Kidney (tissue), 13 donors: ENCODE measurements at regions not wholly inside any gene's neighbourhood (a gene's known extent, or its start where the extent isn't known, plus 50 kb on each side); places are given as distances from the start of the nearest gene placed in this dataset.
"Not testable (repeated sequence)": the region's sequence is repeated elsewhere in the genome, so short reads cannot be mapped to it uniquely, and the experiment has no call there.

ENCODE experiments used
- DNase-seq, 5 donors: peaks; one replicate each; pipeline ENCODE4 v3.0.0-alpha.2; 2013 to 2020
- FAIRE-seq: peaks from 2 replicates; lab custom pipeline; 2012; peaks lifted over from hg19 to GRCh38; lab: Jason Lieb, UNC
- H3K27ac ChIP-seq, 2 donors: one replicate each; pipeline ENCODE4 v1.7.0; 2013; ENCODE audit warnings: low read depth in 2 of 2, low read length in 2 of 2, inconsistent platforms in 1 of 2
- H3K27me3 ChIP-seq: one replicate; pipeline ENCODE4 v1.7.1; 2013; ENCODE audit warnings: low read length, inconsistent platforms; ENCODE audit not compliant: control insufficient read depth, insufficient read depth
- H3K36me3 ChIP-seq, 3 donors: one replicate each; pipeline versions ENCODE4 v1.7.0 to v1.7.1; 2013; ENCODE audit warnings: low read length in 3 of 3, control low read depth in 1 of 3, inconsistent platforms in 1 of 3; ENCODE audit not compliant: insufficient read depth in 3 of 3, control insufficient read depth in 2 of 3
- H3K4me1 ChIP-seq, 3 donors: one replicate each; pipeline versions ENCODE4 v1.7.0 to v1.7.1; 2013; ENCODE audit warnings: low read length in 3 of 3, inconsistent platforms in 1 of 3, low read depth in 1 of 3; ENCODE audit not compliant: control insufficient read depth in 2 of 3, insufficient read depth in 2 of 3
- H3K4me3 ChIP-seq, 3 donors: one replicate each; pipeline versions ENCODE4 v1.7.0 to v1.8.1; 2013; ENCODE audit warnings: low read length in 3 of 3, control low read depth in 1 of 3, inconsistent platforms in 1 of 3
- H3K9ac ChIP-seq, 3 donors: one replicate each; pipeline versions ENCODE4 v1.7.0 to v1.7.1; 2013; ENCODE audit warnings: low read length in 3 of 3, control low read depth in 1 of 3, inconsistent platforms in 1 of 3
- H3K9me3 ChIP-seq, 3 donors: one replicate each; pipeline versions ENCODE4 v1.7.0 to v1.7.1; 2013; ENCODE audit warnings: low read length in 3 of 3, control low read depth in 1 of 3, inconsistent platforms in 1 of 3; ENCODE audit not compliant: control insufficient read depth in 2 of 3, insufficient read depth in 1 of 3
- intact Hi-C: fragments of 100-400 bp; cut with DNase I; formaldehyde crosslinking; loops from one replicate; pipeline ENCODE4 v1.11.1; 2022
- TF ChIP-seq, protein P1 (sequence below): IDR thresholded peaks from 3 replicates; pipeline ENCODE4 v1.5.1; 2012; ENCODE audit warnings: mild to moderate bottlenecking, moderate library complexity, borderline replicate concordance; ENCODE audit not compliant: insufficient read depth; ENCODE audit errors: extremely low read depth
- donor health status: control.
- donor health status: control.
- donor health status: control.
- donor health status: control.
- donor health status: control.
- donor health status: DM: yes; HTN: yes; CAD: no.
- donor health status: Normal renal cell carcinoma (clear cell type).

DNA sequence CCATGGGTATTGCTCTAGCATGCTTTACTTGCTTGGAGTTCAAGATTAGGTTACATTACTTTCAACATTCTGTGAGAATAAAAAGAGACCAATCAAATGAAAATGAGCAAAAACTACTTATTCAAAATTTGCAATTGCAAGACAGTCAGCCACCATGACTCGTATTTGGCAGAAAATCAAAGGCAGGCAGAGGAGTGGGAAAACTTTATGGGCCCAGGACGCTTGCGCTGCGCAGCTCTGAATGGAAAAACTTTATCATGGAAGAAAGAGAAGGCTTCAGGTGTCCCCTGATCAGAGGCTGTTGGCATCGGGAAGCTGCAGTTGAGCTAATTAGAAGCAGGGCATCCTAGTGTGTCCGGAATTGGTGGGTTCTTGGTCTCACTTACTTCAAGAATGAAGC, 250.6 kb downstream of the USP46 start:
- Histone ChIP-seq H3K27me3 (no peaks in the 10 kb centered on the region), H3K9me3 (no peaks in the 10 kb centered on the region), H3K4me1 (no peaks in the 10 kb centered on the region), H3K9ac (no peak overlapping the region), H3K27ac (no peak overlapping the region), H3K36me3 (no peaks in the 10 kb centered on the region), H3K4me3 (no peak overlapping the region)
- DNase-seq (no peak), FAIRE-seq (no peak)
- intact Hi-C loops: no loop called here
- TF ChIP-seq, protein P1, sequence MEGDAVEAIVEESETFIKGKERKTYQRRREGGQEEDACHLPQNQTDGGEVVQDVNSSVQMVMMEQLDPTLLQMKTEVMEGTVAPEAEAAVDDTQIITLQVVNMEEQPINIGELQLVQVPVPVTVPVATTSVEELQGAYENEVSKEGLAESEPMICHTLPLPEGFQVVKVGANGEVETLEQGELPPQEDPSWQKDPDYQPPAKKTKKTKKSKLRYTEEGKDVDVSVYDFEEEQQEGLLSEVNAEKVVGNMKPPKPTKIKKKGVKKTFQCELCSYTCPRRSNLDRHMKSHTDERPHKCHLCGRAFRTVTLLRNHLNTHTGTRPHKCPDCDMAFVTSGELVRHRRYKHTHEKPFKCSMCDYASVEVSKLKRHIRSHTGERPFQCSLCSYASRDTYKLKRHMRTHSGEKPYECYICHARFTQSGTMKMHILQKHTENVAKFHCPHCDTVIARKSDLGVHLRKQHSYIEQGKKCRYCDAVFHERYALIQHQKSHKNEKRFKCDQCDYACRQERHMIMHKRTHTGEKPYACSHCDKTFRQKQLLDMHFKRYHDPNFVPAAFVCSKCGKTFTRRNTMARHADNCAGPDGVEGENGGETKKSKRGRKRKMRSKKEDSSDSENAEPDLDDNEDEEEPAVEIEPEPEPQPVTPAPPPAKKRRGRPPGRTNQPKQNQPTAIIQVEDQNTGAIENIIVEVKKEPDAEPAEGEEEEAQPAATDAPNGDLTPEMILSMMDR: no peak

DNA sequence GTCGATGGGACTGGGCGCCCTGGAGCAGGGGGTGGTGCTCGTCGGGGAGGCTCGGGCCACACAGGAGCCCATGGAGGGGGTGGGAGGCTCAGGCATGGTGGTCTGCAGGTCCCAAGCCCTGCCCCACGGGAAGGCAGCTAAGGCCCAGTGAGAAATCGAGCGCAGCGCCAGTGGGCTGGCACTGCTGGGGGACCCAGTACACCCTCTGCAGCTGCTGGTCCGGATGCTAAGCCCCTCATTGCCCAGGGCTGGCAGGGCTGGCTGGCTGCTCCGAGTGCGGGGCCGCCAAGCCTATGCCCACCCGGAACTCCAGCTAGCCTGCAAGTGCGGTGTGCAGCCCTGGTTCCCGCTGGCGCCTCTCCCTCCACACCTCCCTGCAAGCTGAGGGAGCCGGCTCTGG, 249.3 kb downstream of the USP46 start:
- H3K27me3 ChIP-seq, DNase-seq, H3K4me3 ChIP-seq, intact Hi-C loops, H3K36me3 ChIP-seq, H3K9ac ChIP-seq, FAIRE-seq, H3K4me1 ChIP-seq, H3K9me3 ChIP-seq, H3K27ac ChIP-seq: not testable (repeated sequence)

DNA sequence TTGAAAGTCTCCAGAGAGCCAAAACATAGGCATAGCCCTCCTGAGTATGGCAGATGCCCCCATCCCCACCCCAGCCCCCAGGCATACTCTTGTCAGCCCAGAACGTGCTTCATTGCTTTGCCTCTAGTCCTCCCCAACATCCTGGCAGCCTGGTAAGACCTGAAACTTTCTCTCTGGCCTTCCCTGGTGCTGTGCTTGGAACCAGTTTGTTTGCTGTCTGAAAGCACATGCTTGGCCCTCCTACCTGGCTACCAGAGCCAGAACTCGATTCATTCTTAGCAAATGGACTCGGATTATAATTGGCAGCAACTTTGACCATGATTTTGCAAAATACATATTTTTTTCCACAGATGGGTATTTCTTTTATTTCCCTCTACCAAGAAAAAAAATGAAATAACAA, 248.1 kb downstream of the USP46 start:
- Histone ChIP-seq H3K9ac (no peak overlapping the region), H3K4me3 (no peak overlapping the region), H3K27ac (no peak overlapping the region), H3K36me3 (no peaks in the 10 kb centered on the region), H3K4me1 (no peaks in the 10 kb centered on the region), H3K9me3 (no peaks in the 10 kb centered on the region), H3K27me3 (no peaks in the 10 kb centered on the region)
- TF ChIP-seq, protein P1: no peak
- DNase-seq (no peak), FAIRE-seq (no peak)
- intact Hi-C loops: no loop called here

DNA sequence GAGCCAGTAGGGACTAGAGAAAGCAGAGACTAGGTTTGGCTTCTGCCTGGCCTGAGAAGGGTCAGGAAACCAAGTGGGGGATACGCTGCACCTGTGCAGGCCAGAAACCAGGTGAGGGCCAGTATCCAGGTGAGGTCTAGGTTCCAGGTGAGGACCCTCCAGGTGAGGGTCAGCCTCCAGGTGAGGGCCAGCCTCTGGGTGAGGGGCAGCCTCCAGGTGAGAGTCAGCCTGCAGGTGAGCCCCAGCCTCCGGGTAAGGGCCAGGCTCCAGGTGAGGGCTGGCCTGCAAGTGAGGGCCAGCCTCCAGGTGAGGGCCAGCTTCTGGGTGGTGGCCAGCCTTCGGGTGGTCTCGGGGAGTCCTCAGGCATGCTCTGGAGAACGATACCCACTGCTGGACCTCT, 238.8 kb downstream of the USP46 start:
- Histone ChIP-seq H3K27ac (no peak overlapping the region), H3K9ac (no peak overlapping the region), H3K4me3 (no peak overlapping the region), H3K4me1 (no peaks in the 10 kb centered on the region), H3K36me3 (no peaks in the 10 kb centered on the region), H3K27me3 (no peaks in the 10 kb centered on the region), H3K9me3 (no peaks in the 10 kb centered on the region)
- intact Hi-C loops: no loop called here
- TF ChIP-seq, protein P1: no peak
- no peak for FAIRE-seq
- DNase-seq: no peak
